Subcutaneous abdominal adipose tissue (tissue), 5 donors: ENCODE measurements at regions not wholly inside any gene's neighbourhood (a gene's known extent, or its start where the extent isn't known, plus 50 kb on each side); places are given as distances from the start of the nearest gene placed in this dataset.

Experiments used
- H3K27ac ChIP-seq: one replicate; pipeline ENCODE4 v1.7.0; 2013; ENCODE audit warnings: low read depth, mild to moderate bottlenecking, inconsistent platforms, low read length, moderate library complexity
- H3K27me3 ChIP-seq, 5 donors: one replicate each; pipeline ENCODE4 v1.7.0; 2013; ENCODE audit warnings: low read length in 5 of 5, inconsistent platforms in 1 of 5; ENCODE audit not compliant: control insufficient read depth in 5 of 5, insufficient read depth in 4 of 5
- H3K36me3 ChIP-seq, 5 donors: one replicate each; pipeline ENCODE4 v1.7.0; 2013; ENCODE audit warnings: low read length in 5 of 5; ENCODE audit not compliant: control insufficient read depth in 5 of 5, insufficient read depth in 5 of 5
- H3K4me1 ChIP-seq, 5 donors: one replicate each; pipeline ENCODE4 v1.7.0; 2013; ENCODE audit warnings: low read length in 5 of 5, mild to moderate bottlenecking in 3 of 5, moderate library complexity in 1 of 5; ENCODE audit not compliant: control insufficient read depth in 5 of 5, insufficient read depth in 5 of 5
- H3K4me3 ChIP-seq, 5 donors: one replicate each; pipeline ENCODE4 v1.7.0; 2013; ENCODE audit warnings: low read length in 5 of 5, low read depth in 1 of 5
- H3K9ac ChIP-seq, 5 donors: one replicate each; pipeline ENCODE4 v1.7.0; 2013; ENCODE audit warnings: low read length in 5 of 5, mild to moderate bottlenecking in 4 of 5, moderate library complexity in 3 of 5
- H3K9me3 ChIP-seq, 5 donors: one replicate each; pipeline ENCODE4 v1.7.0; 2013; ENCODE audit warnings: low read length in 5 of 5; ENCODE audit not compliant: control insufficient read depth in 5 of 5
- donor health status: healthy.
- donor health status: healthy.
- donor health status: healthy.
- donor health status: healthy.
- donor health status: healthy.

DNA sequence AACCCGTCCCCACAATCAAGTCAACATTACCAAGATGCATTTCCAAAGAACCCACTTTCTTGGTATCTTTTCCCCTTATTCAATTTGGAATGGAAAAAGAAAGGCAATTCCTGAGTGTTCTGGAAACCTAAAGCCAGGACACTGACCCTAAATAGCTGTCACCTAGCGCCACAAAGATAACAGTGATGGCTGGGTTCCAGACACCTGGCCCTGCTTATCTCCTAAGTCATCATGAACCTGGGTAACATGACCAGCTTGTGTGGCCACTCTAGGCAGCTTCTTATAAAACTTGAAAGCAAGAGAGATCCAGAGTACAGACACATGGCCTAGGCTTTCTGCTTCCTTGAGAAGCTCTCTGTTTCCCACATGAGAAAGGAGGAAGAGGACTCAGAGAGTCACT lies 95.4 kb downstream of the BOD1L2 start:
- Histone ChIP-seq H3K4me3 (no peak overlapping the region), H3K27me3 (no peaks in the 10 kb centered on the region), H3K4me1 (peaks cover 0 to 12% (median 0%) of the 10 kb centered on the region in 5 donors), H3K9ac (no peak overlapping the region), H3K27ac (no peak overlapping the region), H3K9me3 (no peaks in the 10 kb centered on the region), H3K36me3 (no peaks in the 10 kb centered on the region)

DNA sequence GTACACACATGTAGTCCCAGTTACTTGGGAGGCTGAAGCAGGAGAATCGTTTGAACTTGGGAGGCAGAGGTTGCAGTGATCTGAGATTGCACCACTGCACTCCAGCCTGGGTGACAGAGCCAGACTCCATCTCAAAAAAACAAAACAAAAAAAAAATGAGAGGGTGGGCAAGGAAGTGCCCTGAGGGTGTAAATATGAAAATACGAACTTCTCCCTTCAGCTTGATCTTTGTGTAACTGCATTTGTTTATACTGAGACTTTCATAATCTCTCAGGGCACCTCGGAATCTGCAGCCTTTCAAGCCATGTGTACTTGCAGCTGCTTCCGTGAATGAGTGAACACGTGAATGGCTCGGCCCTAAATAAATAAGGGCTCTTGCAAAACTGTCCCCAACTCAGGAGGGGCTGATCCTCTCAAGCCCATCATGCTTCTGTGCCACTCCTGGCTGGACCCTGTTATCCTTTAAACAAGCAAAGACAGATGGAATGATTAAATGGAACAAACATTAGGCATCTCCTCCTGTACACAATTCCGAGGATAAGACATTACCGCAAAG lies 96.8 kb downstream of the BOD1L2 start:
- H3K4me3 ChIP-seq = no peak overlapping the region
- H3K27ac ChIP-seq = no peak overlapping the region

DNA sequence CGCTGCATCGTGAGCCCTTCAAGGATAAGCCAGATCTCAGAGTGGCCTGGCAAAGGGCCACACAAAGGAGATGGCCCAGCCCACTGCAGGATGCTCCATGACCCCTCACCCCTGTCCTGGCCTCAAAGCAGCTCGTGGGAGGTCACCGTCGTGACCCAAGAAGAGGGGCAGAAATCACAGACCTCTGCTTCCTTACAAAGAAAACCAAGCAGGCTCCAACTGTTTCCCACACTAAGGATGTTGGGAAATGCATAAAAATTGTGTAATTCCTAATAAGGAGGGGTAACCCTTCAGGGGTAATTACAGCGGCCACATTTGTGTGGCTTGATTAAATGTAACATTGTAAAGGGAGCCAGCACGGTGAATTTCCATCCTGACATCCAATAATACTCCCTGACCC lies 102.3 kb downstream of the BOD1L2 start:
- H3K4me1 ChIP-seq = peaks cover 0 to 7% (median 4%) of the 10 kb centered on the region in 5 donors
- H3K27ac ChIP-seq = no peak overlapping the region

More for the DNA sequence above, 96.8 kb downstream of the BOD1L2 start:
- H3K9me3 ChIP-seq = no peaks in the 10 kb centered on the region
- H3K27me3 ChIP-seq = no peaks in the 10 kb centered on the region
- H3K4me1 ChIP-seq = peaks cover 0 to 12% (median 0%) of the 10 kb centered on the region in 5 donors
- H3K36me3 ChIP-seq = no peaks in the 10 kb centered on the region
- H3K9ac ChIP-seq = no peak overlapping the region

DNA sequence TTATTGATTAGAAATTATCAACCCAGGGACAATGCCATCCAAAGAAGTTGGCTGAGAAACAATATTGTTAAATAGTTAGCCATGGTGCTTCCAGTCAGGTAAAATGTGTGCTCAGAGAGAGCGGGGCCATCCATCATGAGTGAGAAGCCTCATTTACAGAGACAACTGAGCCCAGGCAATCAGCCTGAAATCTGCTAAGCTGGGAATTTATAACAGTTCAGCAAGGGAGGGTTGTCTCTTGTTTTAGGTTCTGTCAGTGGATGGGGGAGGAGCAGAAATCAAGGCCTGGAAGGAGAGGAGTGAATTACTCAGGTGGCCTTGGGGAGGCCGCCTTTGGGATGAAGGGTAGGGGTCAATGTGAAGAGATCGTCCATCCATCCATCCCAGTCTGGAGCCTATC lies 102.5 kb upstream of the ST8SIA3 start:
- Histone ChIP-seq H3K4me1 (peaks cover 0 to 7% (median 4%) of the 10 kb centered on the region in 5 donors), H3K9me3 (no peaks in the 10 kb centered on the region), H3K9ac (no peak overlapping the region), H3K27ac (no peak overlapping the region), H3K27me3 (no peaks in the 10 kb centered on the region), H3K36me3 (no peaks in the 10 kb centered on the region), H3K4me3 (no peak overlapping the region)

More for the DNA sequence above, 102.3 kb downstream of the BOD1L2 start:
- no peaks in the 10 kb centered on the region for H3K9me3 ChIP-seq
- no peaks in the 10 kb centered on the region for H3K36me3 ChIP-seq
- no peak overlapping the region for H3K9ac ChIP-seq
- H3K27me3 ChIP-seq = no peaks in the 10 kb centered on the region
- H3K4me3 ChIP-seq = no peak overlapping the region

DNA sequence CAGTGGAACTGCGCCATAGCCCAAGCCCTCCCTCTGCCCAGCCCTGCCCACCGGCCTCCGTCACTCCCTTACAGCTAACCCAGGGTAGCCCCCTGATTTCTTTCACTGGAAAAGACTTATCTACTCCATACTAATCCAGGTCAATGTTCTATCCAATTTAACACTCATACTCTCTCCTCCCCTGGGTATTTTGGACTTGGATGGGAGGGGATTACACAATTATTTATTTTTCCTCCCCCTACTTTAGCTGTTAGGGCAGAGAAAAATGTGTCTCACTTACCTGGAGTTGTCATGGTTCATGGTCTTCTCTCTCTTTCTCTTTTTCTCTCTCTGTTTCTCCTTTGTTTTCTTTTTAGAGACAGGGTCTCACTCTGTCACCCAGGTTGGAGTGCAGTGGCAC lies 100.6 kb upstream of the ST8SIA3 start:
- no peaks in the 10 kb centered on the region for H3K9me3 ChIP-seq
- H3K27ac ChIP-seq = no peak overlapping the region
- H3K4me1 ChIP-seq = peaks cover 0 to 7% (median 4%) of the 10 kb centered on the region in 5 donors
- no peaks in the 10 kb centered on the region for H3K27me3 ChIP-seq
- no peaks in the 10 kb centered on the region for H3K36me3 ChIP-seq
- H3K9ac ChIP-seq = no peak overlapping the region
- H3K4me3 ChIP-seq = no peak overlapping the region

DNA sequence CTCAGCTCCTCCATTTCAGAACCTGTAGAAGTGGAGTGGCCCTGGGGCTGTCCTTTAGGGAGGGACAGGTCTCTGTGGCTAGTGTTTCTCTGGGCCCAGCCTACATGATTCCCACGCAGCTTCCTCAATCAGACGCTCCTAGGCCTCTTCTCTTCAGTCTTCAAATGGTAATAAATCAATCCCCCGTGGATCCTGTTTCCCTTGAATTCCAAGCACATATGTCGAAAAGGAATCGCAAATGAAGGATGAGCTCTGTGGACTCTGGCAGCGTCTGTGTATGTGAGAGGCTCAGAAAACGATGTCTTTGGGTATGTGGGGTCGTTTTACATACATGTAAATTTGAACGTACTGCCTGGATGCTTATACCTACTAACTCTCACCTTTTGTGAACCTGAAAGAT lies 98.5 kb upstream of the ST8SIA3 start:
- H3K36me3 ChIP-seq = no peaks in the 10 kb centered on the region
- no peak overlapping the region for H3K4me3 ChIP-seq

DNA sequence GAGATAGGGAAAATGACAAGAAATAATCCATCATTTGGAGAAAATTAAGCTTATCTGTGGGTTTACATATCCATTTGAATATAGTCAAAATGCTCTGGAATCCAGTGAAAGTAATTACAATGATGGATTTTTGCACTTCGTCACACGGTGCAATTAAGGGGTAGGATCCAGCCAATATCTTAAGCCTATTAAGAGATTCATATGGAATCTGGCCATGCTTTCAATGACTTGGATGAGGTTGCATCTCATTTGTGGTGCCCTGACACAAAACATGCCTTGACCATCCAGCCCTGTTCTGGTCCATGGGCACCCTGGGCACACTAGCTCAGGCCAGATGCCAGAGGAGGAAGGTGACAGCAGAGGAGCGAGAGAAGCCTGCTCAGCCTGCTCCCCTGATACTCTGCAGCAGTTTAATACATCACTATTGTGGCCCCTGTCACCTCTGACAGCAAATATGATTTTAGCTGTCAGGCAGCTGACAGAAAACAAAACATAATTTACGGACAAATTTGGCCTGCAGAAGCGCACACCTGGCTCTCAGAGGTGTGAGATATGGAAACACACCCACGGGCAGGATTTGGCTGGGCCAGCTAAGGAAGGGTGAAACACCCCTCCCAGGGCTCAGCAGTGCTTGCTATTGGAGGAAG lies 94.1 kb upstream of the ST8SIA3 start:
- Histone ChIP-seq H3K27me3 (no peaks in the 10 kb centered on the region), H3K27ac (no peak overlapping the region), H3K9ac (no peak overlapping the region), H3K9me3 (no peaks in the 10 kb centered on the region), H3K36me3 (no peaks in the 10 kb centered on the region), H3K4me1 (no peaks in the 10 kb centered on the region), H3K4me3 (no peak overlapping the region)

More for the DNA sequence above, 98.5 kb upstream of the ST8SIA3 start:
- H3K27ac ChIP-seq = no peak overlapping the region
- H3K4me1 ChIP-seq = peaks cover 0 to 5% (median 3%) of the 10 kb centered on the region in 5 donors
- no peaks in the 10 kb centered on the region for H3K9me3 ChIP-seq
- no peak overlapping the region for H3K9ac ChIP-seq
- H3K27me3 ChIP-seq = no peaks in the 10 kb centered on the region

DNA sequence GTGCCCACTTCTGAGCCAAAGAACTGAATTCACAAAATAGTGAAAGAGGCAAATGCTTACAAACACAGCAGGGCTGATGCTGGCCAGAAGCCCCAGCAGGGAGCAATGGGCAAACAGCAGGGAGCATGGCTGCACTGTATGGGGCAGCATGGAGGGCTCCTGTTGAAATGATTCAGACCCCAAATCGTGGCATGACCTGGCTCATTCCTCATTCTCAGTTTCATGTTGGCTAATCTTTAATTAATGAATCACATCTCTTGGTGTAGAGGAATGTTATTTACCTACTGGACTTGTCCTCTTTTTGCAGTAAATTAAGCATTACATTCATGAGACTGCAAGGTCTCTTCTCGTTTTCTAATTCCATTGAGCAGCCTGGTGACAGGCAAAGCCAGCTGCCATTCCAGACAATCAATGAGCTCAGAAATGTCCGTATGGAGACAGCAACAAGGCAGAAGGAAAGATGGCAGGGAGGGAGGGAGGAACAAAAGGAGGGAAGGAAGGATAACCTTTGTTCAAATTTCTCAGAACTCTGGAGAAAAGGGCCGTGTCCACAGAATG lies 84.9 kb upstream of the ST8SIA3 start:
- Histone ChIP-seq H3K36me3 (no peaks in the 10 kb centered on the region), H3K9ac (no peak overlapping the region), H3K4me1 (no peaks in the 10 kb centered on the region), H3K9me3 (no peaks in the 10 kb centered on the region), H3K4me3 (no peak overlapping the region), H3K27me3 (no peaks in the 10 kb centered on the region), H3K27ac (no peak overlapping the region)

DNA sequence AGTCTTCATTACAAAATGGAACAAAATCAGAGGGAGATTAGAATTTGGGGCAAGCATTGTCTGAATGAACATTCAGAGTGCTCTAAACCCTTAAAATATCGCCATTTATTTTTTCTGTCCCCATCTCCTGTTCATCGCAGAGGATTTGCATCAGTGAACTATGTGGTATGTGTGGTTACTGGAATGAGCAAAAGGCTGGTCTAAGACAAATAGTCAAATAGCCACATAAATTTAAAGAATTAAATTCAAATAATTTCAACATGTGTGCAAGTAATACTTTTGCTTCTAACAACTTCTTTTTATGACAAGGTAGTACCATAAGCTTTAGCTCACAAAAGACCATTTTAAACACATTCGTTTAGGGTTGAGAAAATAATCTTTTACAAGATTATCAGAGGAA lies 82.6 kb upstream of the ST8SIA3 start:
- Histone ChIP-seq H3K4me3 (no peak overlapping the region), H3K4me1 (no peaks in the 10 kb centered on the region), H3K27me3 (no peaks in the 10 kb centered on the region), H3K9ac (no peak overlapping the region), H3K9me3 (no peaks in the 10 kb centered on the region), H3K27ac (no peak overlapping the region), H3K36me3 (no peaks in the 10 kb centered on the region)

DNA sequence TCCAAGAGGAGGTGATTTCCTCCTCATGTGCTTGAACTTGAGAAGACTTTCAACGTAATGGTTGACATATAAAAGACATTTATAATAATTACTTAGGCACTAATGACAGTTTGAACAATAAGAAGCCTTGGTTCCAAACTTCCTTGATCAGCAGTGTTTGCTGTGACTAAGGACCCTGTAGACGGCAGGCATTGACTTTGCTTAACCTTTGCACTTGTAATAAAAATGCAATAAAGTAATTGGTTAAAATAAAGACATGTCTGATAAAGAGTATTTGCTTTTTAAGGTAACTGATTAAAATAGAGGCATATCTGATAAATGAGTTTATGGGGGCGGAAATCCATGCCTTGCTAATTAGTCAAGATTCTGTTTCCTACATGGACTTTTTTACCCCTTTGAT lies 82.2 kb upstream of the ST8SIA3 start:
- Histone ChIP-seq H3K4me3 (no peak overlapping the region), H3K36me3 (no peaks in the 10 kb centered on the region), H3K9me3 (no peaks in the 10 kb centered on the region), H3K9ac (no peak overlapping the region), H3K27me3 (no peaks in the 10 kb centered on the region), H3K27ac (no peak overlapping the region), H3K4me1 (no peaks in the 10 kb centered on the region)
